HG03571 (cell line): ENCODE measurements at regions not wholly inside any gene's neighbourhood (a gene's known extent, or its start where the extent isn't known, plus 50 kb on each side); places are given as distances from the start of the nearest gene placed in this dataset.

Experiments used
- ATAC-seq: cut with Tn5 transposase; IDR thresholded peaks from one replicate; pipeline ENCODE4 v1.9.1; 2021; ENCODE audit not compliant: unreplicated experiment

DNA sequence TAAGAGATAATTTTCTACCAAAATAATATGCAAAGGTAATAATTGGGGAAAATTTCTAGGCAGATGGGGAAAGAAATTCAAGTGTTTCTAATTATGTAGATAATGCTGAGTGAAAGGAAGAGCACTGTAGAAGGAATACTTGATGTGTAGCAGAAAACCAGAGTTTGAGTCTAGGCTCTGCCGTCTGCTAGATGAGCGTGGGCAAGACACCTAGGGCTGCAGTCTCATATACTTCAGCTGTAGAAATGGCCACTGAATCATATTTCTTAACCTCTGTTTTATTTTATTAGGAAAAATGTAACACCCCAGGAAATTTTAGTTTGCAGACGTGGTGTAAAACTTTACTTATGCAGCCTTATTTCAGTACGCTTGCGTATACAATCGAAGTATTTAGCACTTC, 59.8 kb upstream of the SLC38A2 start:
- no peak for ATAC-seq

GRCh38 chr12:46430340-46430948, 57.9 kb upstream of the SLC38A2 start:
- no peak for ATAC-seq
